Astrocyte (in vitro differentiated cells and primary cell): ENCODE measurements at regions not wholly inside any gene's neighbourhood (a gene's known extent, or its start where the extent isn't known, plus 50 kb on each side); places are given as distances from the start of the nearest gene placed in this dataset.

Experiments
- CTCF ChIP-seq: IDR thresholded peaks from 2 replicates; pipeline ENCODE4 v1.5.1; 2011; ENCODE audit warnings: low read depth, mild to moderate bottlenecking, inconsistent platforms, low read length, moderate library complexity; ENCODE audit not compliant: insufficient read depth
- EZH2 ChIP-seq: IDR thresholded peaks from 2 replicates; pipeline ENCODE4 v1.6.1; 2012; ENCODE audit warnings: mild to moderate bottlenecking, low read length, inconsistent platforms; ENCODE audit not compliant: insufficient read depth

DNA sequence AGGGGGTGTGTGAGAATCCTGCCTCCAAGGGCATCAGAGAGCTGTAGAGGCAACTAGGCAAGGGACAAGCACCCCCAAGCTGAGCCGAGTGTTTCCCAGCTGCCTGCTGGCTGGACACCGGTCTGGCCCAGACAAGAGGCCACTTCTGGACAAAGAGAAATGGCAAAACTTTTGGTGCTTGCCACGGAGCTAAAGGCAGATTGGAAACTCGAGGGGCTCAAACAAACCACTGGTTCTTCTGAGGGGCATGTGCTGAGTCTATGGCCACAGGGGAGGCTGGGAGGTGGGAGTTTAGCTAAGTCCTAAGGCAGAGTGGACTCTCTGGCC is 66.5 kb upstream of the INPP5A start:
- TF ChIP-seq CTCF (no peak), EZH2 (no peak)
